SK-N-SH treated with all-trans-retinoic acid at 6 μM for 48 hours (cell line): ENCODE measurements at regions not wholly inside any gene's neighbourhood (a gene's known extent, or its start where the extent isn't known, plus 50 kb on each side); places are given as distances from the start of the nearest gene placed in this dataset.

Experiments used
- CSDC2 ChIP-seq: fragments of 250-450 bp; sonication (Bioruptor Pico); IDR thresholded peaks from 2 replicates; pipeline ENCODE4 v1.5.0; 2020; ENCODE audit warnings: mild to moderate bottlenecking, moderate library complexity
- GLIS3 ChIP-seq: fragments of 250-450 bp; sonication (Bioruptor Pico); IDR thresholded peaks from 2 replicates; pipeline ENCODE4 v1.5.0; 2020; ENCODE audit warnings: mild to moderate bottlenecking, moderate library complexity
- TCF4 ChIP-seq: fragments of 250-450 bp; sonication (Bioruptor Pico); IDR thresholded peaks from 2 replicates; pipeline ENCODE4 v1.8.0; 2021; ENCODE audit warnings: mild to moderate bottlenecking, moderate library complexity, borderline replicate concordance
- ZFP3 ChIP-seq: fragments of 250-450 bp; sonication (Bioruptor Pico); IDR thresholded peaks from 2 replicates; pipeline ENCODE4 v1.5.0; 2020; ENCODE audit warnings: mild to moderate bottlenecking, moderate library complexity
- ZNF70 ChIP-seq: fragments of 450-650 bp; formaldehyde crosslinking; IDR thresholded peaks from 2 replicates; pipeline ENCODE4 v1.5.0; 2020; ENCODE audit warnings: mild to moderate bottlenecking, moderate library complexity
- TF ChIP-seq, protein P1 (sequence below): fragments of 250-450 bp; sonication (Bioruptor Pico); IDR thresholded peaks from 2 replicates; pipeline ENCODE4 v1.5.1; 2020; ENCODE audit warnings: low read depth, mild to moderate bottlenecking, moderate library complexity

DNA sequence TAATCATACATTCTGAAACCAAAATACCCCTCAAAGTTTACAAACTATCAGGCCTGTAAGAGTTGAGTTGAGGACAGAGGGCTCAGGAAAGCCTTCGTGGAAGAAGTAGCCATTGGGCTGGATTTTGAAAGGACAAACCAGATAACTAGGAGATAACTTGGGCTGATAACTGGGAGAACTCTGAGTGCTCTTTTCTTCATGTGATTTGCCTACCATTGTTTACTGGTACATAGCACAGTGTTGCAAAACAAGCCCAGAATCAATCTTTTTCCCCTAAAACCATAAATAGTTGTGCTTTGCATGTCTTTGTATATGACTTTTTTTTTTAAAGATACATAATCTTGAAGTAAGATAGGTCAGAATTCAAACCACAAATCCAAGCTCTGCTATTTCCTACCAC is 106.7 kb upstream of the ITGB1 start:
- TF ChIP-seq ZFP3 (CRISPR knock-in tag): no peak
- no peak for TF ChIP-seq GLIS3 (CRISPR knock-in tag)
- TF ChIP-seq TCF4 (CRISPR knock-in tag): no peak
- no peak for TF ChIP-seq CSDC2 (CRISPR knock-in tag)
- no peak for TF ChIP-seq ZNF70 (CRISPR knock-in tag)
- TF ChIP-seq, protein P1, sequence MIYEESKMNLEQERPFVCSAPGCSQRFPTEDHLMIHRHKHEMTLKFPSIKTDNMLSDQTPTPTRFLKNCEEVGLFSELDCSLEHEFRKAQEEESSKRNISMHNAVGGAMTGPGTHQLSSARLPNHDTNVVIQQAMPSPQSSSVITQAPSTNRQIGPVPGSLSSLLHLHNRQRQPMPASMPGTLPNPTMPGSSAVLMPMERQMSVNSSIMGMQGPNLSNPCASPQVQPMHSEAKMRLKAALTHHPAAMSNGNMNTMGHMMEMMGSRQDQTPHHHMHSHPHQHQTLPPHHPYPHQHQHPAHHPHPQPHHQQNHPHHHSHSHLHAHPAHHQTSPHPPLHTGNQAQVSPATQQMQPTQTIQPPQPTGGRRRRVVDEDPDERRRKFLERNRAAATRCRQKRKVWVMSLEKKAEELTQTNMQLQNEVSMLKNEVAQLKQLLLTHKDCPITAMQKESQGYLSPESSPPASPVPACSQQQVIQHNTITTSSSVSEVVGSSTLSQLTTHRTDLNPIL (CRISPR knock-in tag): no peak
